GM12865 (cell line): ENCODE measurements at regions not wholly inside any gene's neighbourhood (a gene's known extent, or its start where the extent isn't known, plus 50 kb on each side); places are given as distances from the start of the nearest gene placed in this dataset.

Experiments used
- DNase-seq: peaks from one replicate; pipeline ENCODE4 v3.0.0; 2010; ENCODE audit warnings: low read depth
- H3K4me3 ChIP-seq: 2 replicates; pipeline ENCODE4 v1.5.1; 2011; ENCODE audit warnings: mild to moderate bottlenecking, low read depth, low read length, control low read depth
- CTCF ChIP-seq: IDR thresholded peaks from 2 replicates; pipeline ENCODE4 v1.5.1; 2011; ENCODE audit warnings: low read length, control low read depth, low read depth, inconsistent platforms; ENCODE audit not compliant: insufficient read depth; ENCODE audit errors: missing control alignments

GRCh38 chr11:116478669-116479668 is 293.8 kb downstream of the BUD13 start:
- no peak overlapping the region for H3K4me3 ChIP-seq
- TF ChIP-seq CTCF: no peak
- no peak for DNase-seq

DNA sequence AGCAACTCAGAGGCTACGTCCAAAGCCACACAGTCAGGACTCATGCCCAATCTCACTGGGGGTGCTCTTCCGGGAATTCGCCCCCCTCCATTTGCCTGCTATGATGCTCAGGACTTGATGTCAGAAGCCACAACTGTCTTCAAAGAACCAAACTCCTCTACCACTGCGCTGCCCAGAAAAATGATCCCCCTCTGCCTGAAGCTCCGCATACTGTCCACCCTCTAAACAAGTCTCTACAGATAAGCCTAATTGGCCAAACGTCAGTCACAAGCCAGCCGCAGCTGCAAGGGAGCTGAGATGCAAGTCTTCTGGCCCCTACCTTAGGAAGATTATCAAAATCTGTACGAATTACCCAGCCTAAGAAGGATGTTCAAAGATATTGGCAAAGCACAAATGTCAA is 294.6 kb downstream of the BUD13 start:
- no peak overlapping the region for H3K4me3 ChIP-seq
- no peak for DNase-seq
- TF ChIP-seq CTCF: no peak

DNA sequence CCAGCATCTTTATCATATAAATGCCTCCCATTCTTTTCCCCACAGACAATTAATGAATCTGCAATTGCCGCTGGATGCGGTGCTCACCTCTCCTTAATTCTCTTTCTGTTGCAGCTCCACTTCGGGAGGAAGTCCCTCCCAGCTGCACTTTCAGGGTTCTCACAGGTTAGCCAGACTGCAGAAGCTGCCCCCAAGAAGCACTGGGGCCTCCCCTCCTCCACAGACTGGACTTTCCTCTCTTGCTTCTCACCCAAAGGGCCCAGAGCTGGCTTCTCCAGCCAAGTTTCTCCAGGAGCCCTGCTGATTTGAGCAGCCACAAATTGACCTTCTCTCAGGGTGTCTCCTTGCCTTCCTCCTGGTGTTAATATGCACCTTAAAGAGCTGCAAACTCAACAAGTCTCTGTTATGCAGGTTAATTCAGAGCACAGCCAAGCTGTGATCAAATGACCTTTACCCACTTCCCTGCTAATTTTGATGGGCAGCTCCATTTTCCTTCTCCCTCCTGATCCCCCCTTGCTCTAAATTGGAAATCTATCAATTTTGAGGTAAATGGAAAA is 298.9 kb downstream of the BUD13 start:
- H3K4me3 ChIP-seq: no peak overlapping the region
- no peak for DNase-seq
- no peak for TF ChIP-seq CTCF

DNA sequence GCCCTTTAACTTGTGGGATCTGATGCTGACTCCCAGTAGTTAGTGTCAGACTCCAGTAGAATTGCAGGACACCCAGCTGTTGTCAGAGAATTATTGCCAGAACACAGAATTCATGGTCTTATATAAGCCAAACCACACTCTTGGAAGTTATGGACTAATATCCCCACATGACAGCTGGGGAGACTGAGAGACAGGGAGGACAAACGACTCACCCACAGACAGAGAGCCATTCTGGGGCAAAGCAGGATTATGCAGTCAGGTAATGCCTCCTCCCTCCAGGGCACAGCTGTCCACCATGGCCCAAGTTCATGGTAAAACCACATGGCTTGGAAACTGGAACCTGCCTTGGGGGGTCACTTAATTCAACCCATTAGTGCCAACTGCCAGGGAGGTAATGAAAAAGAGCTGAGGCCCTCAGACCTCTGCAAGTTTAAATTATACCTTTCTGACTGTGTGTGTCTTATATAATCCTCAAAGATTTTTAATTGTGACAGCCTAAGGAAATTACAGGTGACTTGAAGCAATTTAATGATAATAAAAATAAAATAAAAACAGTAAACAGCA is 299.5 kb downstream of the BUD13 start:
- TF ChIP-seq CTCF: no peak
- no peak overlapping the region for H3K4me3 ChIP-seq
- DNase-seq: no peak

DNA sequence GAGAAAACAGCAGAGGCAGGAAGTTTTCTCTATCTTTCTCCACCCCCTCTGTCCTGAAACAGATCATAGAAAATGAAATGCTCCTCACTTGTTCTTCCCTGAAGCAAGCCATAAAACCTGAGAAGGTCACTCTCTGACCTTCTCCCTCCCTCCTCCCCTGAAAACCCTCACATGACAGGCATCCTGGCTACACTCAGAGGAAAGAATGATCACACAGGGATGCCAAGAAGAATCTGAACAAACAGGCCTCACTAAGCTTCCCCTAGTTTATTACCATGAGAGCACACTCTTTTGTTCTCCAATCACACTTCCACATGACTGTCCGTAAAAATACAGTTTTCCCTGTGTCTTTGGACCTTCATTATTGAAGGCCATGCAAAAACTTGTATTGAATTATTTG is 300.1 kb downstream of the BUD13 start:
- DNase-seq: no peak
- TF ChIP-seq CTCF: no peak
- H3K4me3 ChIP-seq: no peak overlapping the region

- H3K4me3 ChIP-seq: no peak overlapping the region
- DNase-seq: no peak
- TF ChIP-seq CTCF: no peak
Measured at GRCh38 chr11:116471608-116472256, 301.1 kb downstream of the BUD13 start.
